ENCODE measurements at regions not wholly inside any gene's neighbourhood (a gene's known extent, or its start where the extent isn't known, plus 50 kb on each side); places are given as distances from the start of the nearest gene placed in this dataset.

DNA sequence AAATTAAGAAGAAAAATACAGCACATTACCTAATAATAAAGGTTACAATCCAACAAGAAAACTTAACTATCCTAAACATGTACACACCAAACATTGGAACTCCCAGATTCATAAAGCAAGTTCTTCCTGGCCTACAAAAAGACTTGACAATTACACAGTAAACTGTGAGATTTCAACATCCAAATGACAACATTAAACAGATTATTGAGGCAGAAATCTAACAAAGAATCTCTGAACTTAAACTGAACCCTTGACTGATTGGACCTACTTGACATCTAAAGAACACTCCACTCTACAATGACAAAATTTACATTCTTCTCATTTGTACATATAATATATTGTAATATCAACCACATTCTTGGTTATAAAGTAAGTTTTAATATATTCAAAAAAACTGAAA lies 1341.3 kb downstream of the LRFN5 start:
- no peak overlapping the region for H3K9ac ChIP-seq (ENCODE audit: low read length)
- DNase-seq = no peak

DNA sequence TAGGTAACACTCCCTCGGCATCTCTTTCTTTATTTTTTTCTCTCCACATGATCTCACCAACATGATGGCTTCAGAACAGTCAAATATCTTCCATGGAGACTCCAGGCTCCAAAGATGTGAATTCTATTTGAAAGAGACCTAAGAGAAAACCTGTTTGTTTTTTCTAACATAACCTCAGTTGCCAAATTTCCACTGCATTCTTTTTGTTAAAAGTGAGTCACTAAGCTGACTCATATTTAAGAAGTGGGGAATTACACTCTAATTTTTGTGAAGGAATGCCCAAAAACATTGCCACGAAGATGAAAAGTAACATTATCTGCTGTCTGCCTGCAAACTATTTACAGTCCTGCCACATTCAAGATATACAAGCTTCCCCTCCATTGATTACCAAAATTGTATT lies 1337.6 kb downstream of the LRFN5 start:
- Histone ChIP-seq H2AK5ac (ENCODE audit: low read length) (no peak overlapping the region), H2BK120ac (ENCODE audit: low read depth, low read length) (no peak overlapping the region), H3K9ac (ENCODE audit: low read length) (no peak overlapping the region), H3K4me2 (ENCODE audit: low read length) (no peak overlapping the region), H3K4me1 (ENCODE audit: control insufficient read depth, low read depth, low read length) (no peaks in the 10 kb centered on the region), H3K56ac (ENCODE audit: low read length) (no peak overlapping the region), H3K79me1 (ENCODE audit: low read length) (no peaks in the 10 kb centered on the region), H3K79me2 (ENCODE audit: control insufficient read depth, insufficient read depth, low read length) (no peaks in the 10 kb centered on the region), H3K4ac (ENCODE audit: low read depth, low read length) (no peak overlapping the region), H3K27me3 (ENCODE audit: insufficient read depth, low read length, poor library complexity) (no peaks in the 10 kb centered on the region), H3K36me3 (ENCODE audit: control insufficient read depth, insufficient read depth, low read length) (no peaks in the 10 kb centered on the region), H2BK5ac (ENCODE audit: low read length) (no peak overlapping the region), H4K8ac (ENCODE audit: low read depth, low read length) (no peak overlapping the region), H3K4me3 (ENCODE audit: low read length) (no peak overlapping the region), H3K27ac (ENCODE audit: low read depth, low read length) (no peak overlapping the region), H3K23ac (ENCODE audit: low read length) (no peak overlapping the region), H3K18ac (ENCODE audit: low read length) (no peak overlapping the region), H2BK15ac (replicated peaks; ENCODE audit: low read depth) (no peak overlapping the region), H4K5ac (ENCODE audit: low read length) (no peak overlapping the region)
- no CpG with 5 or more reads among the region's 2 CpGs for WGBS (ENCODE audit: extremely low coverage, insufficient coverage, low lambda C conversion rate)
- no peak for DNase-seq

More for the DNA sequence above, 1341.3 kb downstream of the LRFN5 start:
- Histone ChIP-seq H3K56ac (ENCODE audit: low read length) (no peak overlapping the region), H3K4me2 (ENCODE audit: low read length) (no peak overlapping the region), H3K27ac (ENCODE audit: low read depth, low read length) (no peak overlapping the region), H2AK5ac (ENCODE audit: low read length) (no peak overlapping the region), H4K8ac (ENCODE audit: low read depth, low read length) (no peak overlapping the region), H2BK5ac (ENCODE audit: low read length) (no peak overlapping the region), H3K4ac (ENCODE audit: low read depth, low read length) (no peak overlapping the region), H3K18ac (ENCODE audit: low read length) (no peak overlapping the region), H2BK120ac (ENCODE audit: low read depth, low read length) (no peak overlapping the region), H3K79me1 (ENCODE audit: low read length) (no peaks in the 10 kb centered on the region), H2BK15ac (replicated peaks; ENCODE audit: low read depth) (no peak overlapping the region), H3K36me3 (ENCODE audit: control insufficient read depth, insufficient read depth, low read length) (no peaks in the 10 kb centered on the region), H3K4me1 (ENCODE audit: control insufficient read depth, low read depth, low read length) (no peaks in the 10 kb centered on the region), H3K23ac (ENCODE audit: low read length) (no peak overlapping the region), H4K5ac (ENCODE audit: low read length) (no peak overlapping the region), H3K79me2 (ENCODE audit: control insufficient read depth, insufficient read depth, low read length) (no peaks in the 10 kb centered on the region), H3K27me3 (ENCODE audit: insufficient read depth, low read length, poor library complexity) (no peaks in the 10 kb centered on the region), H3K4me3 (ENCODE audit: low read length) (no peak overlapping the region)

DNA sequence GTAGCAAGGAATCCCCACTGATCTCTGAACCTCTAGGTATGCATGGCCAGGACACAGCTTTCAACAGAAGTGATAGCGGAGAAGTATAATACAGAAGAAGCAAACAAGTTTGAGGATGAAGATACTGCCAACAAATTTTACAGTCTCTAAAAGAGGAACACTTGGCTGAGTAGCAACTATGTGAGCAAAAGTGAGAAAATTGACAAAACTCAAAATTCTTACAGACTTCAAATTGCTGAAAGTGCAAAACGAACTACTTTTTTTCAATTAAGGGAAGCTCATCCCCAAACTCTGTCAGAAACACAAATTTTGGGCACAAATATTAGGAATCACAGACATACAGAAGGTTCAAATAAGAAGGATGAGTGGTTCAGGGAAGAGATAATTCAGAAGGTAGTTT lies 1324.6 kb downstream of the LRFN5 start:
- no peak overlapping the region for H3K4me3 ChIP-seq (ENCODE audit: low read length)
- no peak overlapping the region for H4K8ac ChIP-seq (ENCODE audit: low read depth, low read length)
- no CpG with 5 or more reads among the region's 2 CpGs for WGBS (ENCODE audit: extremely low coverage, insufficient coverage, low lambda C conversion rate)
- no peak overlapping the region for H3K23ac ChIP-seq (ENCODE audit: low read length)
- no peak overlapping the region for H3K56ac ChIP-seq (ENCODE audit: low read length)
- H3K79me1 ChIP-seq (ENCODE audit: low read length) = no peaks in the 10 kb centered on the region
- no peak overlapping the region for H2AK5ac ChIP-seq (ENCODE audit: low read length)
- no peak overlapping the region for H3K27ac ChIP-seq (ENCODE audit: low read depth, low read length)
- no peaks in the 10 kb centered on the region for H3K4me1 ChIP-seq (ENCODE audit: control insufficient read depth, low read depth, low read length)
- H3K9ac ChIP-seq (ENCODE audit: low read length) = no peak overlapping the region
- no peaks in the 10 kb centered on the region for H3K36me3 ChIP-seq (ENCODE audit: control insufficient read depth, insufficient read depth, low read length)
- H2BK120ac ChIP-seq (ENCODE audit: low read depth, low read length) = no peak overlapping the region
- no peak for DNase-seq
- no peak overlapping the region for H3K18ac ChIP-seq (ENCODE audit: low read length)
- H3K79me2 ChIP-seq (ENCODE audit: control insufficient read depth, insufficient read depth, low read length) = no peaks in the 10 kb centered on the region
- no peak overlapping the region for H2BK5ac ChIP-seq (ENCODE audit: low read length)
- no peak overlapping the region for H3K4me2 ChIP-seq (ENCODE audit: low read length)
- H3K4ac ChIP-seq (ENCODE audit: low read depth, low read length) = no peak overlapping the region
- no peaks in the 10 kb centered on the region for H3K27me3 ChIP-seq (ENCODE audit: insufficient read depth, low read length, poor library complexity)
- H4K5ac ChIP-seq (ENCODE audit: low read length) = no peak overlapping the region
- no peak overlapping the region for H2BK15ac ChIP-seq (replicated peaks; ENCODE audit: low read depth)

DNA sequence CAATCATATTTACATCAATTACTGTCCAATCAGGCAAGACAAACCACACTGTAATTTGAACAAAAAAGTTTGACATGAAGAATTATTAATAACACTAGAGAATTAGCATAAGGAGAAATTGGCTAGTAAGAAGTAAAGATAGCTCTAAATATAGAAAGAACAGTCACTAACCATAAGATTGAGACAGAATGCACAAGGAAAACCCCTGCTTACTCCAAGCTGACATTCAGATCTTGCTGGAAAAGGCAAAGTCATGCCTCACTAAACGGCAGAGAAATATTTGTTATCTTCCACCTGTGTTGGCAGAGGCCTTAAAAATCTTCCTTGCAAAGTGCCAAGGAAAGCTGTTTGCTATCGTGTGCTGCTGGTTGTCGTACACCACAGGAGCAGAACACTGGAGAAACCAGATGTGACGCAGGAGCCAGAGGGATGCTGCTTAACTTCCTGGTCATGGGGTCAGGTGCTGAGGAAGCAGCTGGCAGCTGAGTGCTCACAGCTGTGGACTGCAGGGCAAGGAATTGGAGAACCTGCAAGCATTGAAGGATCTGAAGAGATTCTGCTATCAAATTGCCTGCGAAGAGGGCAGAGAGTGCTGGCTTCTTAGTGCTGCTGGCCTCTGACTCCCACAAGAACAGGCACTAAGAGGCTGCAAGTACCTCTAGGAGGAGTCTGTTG lies 1323.3 kb downstream of the LRFN5 start:
- Histone ChIP-seq H3K56ac (ENCODE audit: low read length) (no peak overlapping the region), H3K79me2 (ENCODE audit: control insufficient read depth, insufficient read depth, low read length) (no peaks in the 10 kb centered on the region), H3K4ac (ENCODE audit: low read depth, low read length) (no peak overlapping the region), H2BK15ac (replicated peaks; ENCODE audit: low read depth) (no peak overlapping the region), H3K4me2 (ENCODE audit: low read length) (no peak overlapping the region), H4K8ac (ENCODE audit: low read depth, low read length) (no peak overlapping the region), H4K5ac (ENCODE audit: low read length) (no peak overlapping the region), H3K4me3 (ENCODE audit: low read length) (no peak overlapping the region), H3K27me3 (ENCODE audit: insufficient read depth, low read length, poor library complexity) (no peaks in the 10 kb centered on the region), H3K9ac (ENCODE audit: low read length) (no peak overlapping the region), H3K36me3 (ENCODE audit: control insufficient read depth, insufficient read depth, low read length) (no peaks in the 10 kb centered on the region), H3K4me1 (ENCODE audit: control insufficient read depth, low read depth, low read length) (no peaks in the 10 kb centered on the region), H3K23ac (ENCODE audit: low read length) (no peak overlapping the region), H2AK5ac (ENCODE audit: low read length) (no peak overlapping the region), H2BK5ac (ENCODE audit: low read length) (no peak overlapping the region), H2BK120ac (ENCODE audit: low read depth, low read length) (no peak overlapping the region), H3K79me1 (ENCODE audit: low read length) (no peaks in the 10 kb centered on the region), H3K18ac (ENCODE audit: low read length) (no peak overlapping the region), H3K27ac (ENCODE audit: low read depth, low read length) (no peak overlapping the region)
- no CpG with 5 or more reads among the region's 5 CpGs for WGBS (ENCODE audit: extremely low coverage, insufficient coverage, low lambda C conversion rate)
- no peak for DNase-seq

DNA sequence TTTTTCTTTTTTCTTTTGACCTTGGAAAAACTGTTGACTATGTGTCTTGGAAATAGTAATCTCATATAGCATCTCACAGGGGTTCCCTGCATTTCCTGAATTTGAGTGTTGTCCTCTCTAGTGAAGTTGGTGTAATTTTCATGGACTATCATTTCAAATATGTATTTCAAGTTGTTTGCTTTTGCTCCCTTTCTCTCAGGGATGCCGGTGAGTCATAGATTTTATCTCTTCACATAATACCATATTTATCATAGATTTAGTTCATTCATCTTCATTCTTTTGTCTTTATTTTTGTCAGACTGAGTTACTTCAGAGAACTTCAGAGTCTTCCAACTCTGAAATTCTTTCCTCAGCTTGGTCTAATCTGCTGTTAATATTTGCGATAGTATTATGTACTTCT lies 1320.6 kb downstream of the LRFN5 start:
- H2BK5ac ChIP-seq (ENCODE audit: low read length) = no peak overlapping the region
- WGBS (ENCODE audit: extremely low coverage, insufficient coverage, low lambda C conversion rate) = no CpG with 5 or more reads among the region's 2 CpGs
- no peak for DNase-seq

DNA sequence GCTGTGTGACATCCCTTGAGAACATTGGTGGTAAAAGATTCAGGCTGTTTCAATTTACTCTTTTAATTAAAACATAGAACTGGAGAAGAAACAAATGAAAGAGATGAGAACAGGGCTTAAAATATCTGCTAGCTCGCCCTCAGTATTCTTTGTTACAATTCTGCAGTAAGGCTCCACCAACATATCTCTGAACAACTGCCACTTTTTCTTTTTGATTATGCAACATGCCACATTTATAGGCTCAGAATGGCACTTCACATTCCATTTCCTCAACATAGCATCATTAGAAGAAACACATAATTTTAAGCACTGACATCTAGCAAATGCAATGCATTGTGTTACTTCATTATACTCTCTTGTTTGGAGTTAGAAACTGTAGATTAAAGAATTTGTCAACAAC lies 1315.2 kb downstream of the LRFN5 start:
- H3K23ac ChIP-seq (ENCODE audit: low read length) = no peak overlapping the region
- H2AK5ac ChIP-seq (ENCODE audit: low read length) = no peak overlapping the region
- H2BK120ac ChIP-seq (ENCODE audit: low read depth, low read length) = no peak overlapping the region
- no peak overlapping the region for H3K56ac ChIP-seq (ENCODE audit: low read length)
- H3K4me1 ChIP-seq (ENCODE audit: control insufficient read depth, low read depth, low read length) = no peaks in the 10 kb centered on the region
- no peaks in the 10 kb centered on the region for H3K79me2 ChIP-seq (ENCODE audit: control insufficient read depth, insufficient read depth, low read length)
- no peak overlapping the region for H2BK15ac ChIP-seq (replicated peaks; ENCODE audit: low read depth)
- H3K18ac ChIP-seq (ENCODE audit: low read length) = no peak overlapping the region
- H4K8ac ChIP-seq (ENCODE audit: low read depth, low read length) = no peak overlapping the region
- H3K4me2 ChIP-seq (ENCODE audit: low read length) = no peak overlapping the region
- no peak overlapping the region for H3K4ac ChIP-seq (ENCODE audit: low read depth, low read length)
- H3K79me1 ChIP-seq (ENCODE audit: low read length) = no peaks in the 10 kb centered on the region
- no peaks in the 10 kb centered on the region for H3K36me3 ChIP-seq (ENCODE audit: control insufficient read depth, insufficient read depth, low read length)
- no peak overlapping the region for H3K4me3 ChIP-seq (ENCODE audit: low read length)
- DNase-seq = no peak
- no peak overlapping the region for H3K27ac ChIP-seq (ENCODE audit: low read depth, low read length)
- no peak overlapping the region for H2BK5ac ChIP-seq (ENCODE audit: low read length)
- no CpG with 5 or more reads among the region's 1 CpG for WGBS (ENCODE audit: extremely low coverage, insufficient coverage, low lambda C conversion rate)
- no peak overlapping the region for H3K9ac ChIP-seq (ENCODE audit: low read length)
- no peak overlapping the region for H4K5ac ChIP-seq (ENCODE audit: low read length)
- H3K27me3 ChIP-seq (ENCODE audit: insufficient read depth, low read length, poor library complexity) = no peaks in the 10 kb centered on the region

More for the DNA sequence above, 1320.6 kb downstream of the LRFN5 start:
- H3K4me1 ChIP-seq (ENCODE audit: control insufficient read depth, low read depth, low read length) = no peaks in the 10 kb centered on the region
- no peak overlapping the region for H2BK120ac ChIP-seq (ENCODE audit: low read depth, low read length)
- H3K4me2 ChIP-seq (ENCODE audit: low read length) = no peak overlapping the region
- H3K18ac ChIP-seq (ENCODE audit: low read length) = no peak overlapping the region
- H3K56ac ChIP-seq (ENCODE audit: low read length) = no peak overlapping the region
- no peaks in the 10 kb centered on the region for H3K27me3 ChIP-seq (ENCODE audit: insufficient read depth, low read length, poor library complexity)
- H4K8ac ChIP-seq (ENCODE audit: low read depth, low read length) = no peak overlapping the region
- H2AK5ac ChIP-seq (ENCODE audit: low read length) = no peak overlapping the region
- H3K27ac ChIP-seq (ENCODE audit: low read depth, low read length) = no peak overlapping the region
- H3K4ac ChIP-seq (ENCODE audit: low read depth, low read length) = no peak overlapping the region
- H3K36me3 ChIP-seq (ENCODE audit: control insufficient read depth, insufficient read depth, low read length) = no peaks in the 10 kb centered on the region
- H3K4me3 ChIP-seq (ENCODE audit: low read length) = no peak overlapping the region
- H3K9ac ChIP-seq (ENCODE audit: low read length) = no peak overlapping the region
- no peak overlapping the region for H3K23ac ChIP-seq (ENCODE audit: low read length)
- no peak overlapping the region for H4K5ac ChIP-seq (ENCODE audit: low read length)
- H2BK15ac ChIP-seq (replicated peaks; ENCODE audit: low read depth) = no peak overlapping the region
- no peaks in the 10 kb centered on the region for H3K79me2 ChIP-seq (ENCODE audit: control insufficient read depth, insufficient read depth, low read length)
- no peaks in the 10 kb centered on the region for H3K79me1 ChIP-seq (ENCODE audit: low read length)
